ENCODE measurements at regions not wholly inside any gene's neighbourhood (a gene's known extent, or its start where the extent isn't known, plus 50 kb on each side); places are given as distances from the start of the nearest gene placed in this dataset.

GRCh38 chr1:199311478-199312262, 672.8 kb downstream of the PTPRC start:
- TF ChIP-seq, protein P1, sequence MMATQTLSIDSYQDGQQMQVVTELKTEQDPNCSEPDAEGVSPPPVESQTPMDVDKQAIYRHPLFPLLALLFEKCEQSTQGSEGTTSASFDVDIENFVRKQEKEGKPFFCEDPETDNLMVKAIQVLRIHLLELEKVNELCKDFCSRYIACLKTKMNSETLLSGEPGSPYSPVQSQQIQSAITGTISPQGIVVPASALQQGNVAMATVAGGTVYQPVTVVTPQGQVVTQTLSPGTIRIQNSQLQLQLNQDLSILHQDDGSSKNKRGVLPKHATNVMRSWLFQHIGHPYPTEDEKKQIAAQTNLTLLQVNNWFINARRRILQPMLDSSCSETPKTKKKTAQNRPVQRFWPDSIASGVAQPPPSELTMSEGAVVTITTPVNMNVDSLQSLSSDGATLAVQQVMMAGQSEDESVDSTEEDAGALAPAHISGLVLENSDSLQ (IDR thresholded peaks at IDR 0.05), result no peak
- TF ChIP-seq, protein P2, sequence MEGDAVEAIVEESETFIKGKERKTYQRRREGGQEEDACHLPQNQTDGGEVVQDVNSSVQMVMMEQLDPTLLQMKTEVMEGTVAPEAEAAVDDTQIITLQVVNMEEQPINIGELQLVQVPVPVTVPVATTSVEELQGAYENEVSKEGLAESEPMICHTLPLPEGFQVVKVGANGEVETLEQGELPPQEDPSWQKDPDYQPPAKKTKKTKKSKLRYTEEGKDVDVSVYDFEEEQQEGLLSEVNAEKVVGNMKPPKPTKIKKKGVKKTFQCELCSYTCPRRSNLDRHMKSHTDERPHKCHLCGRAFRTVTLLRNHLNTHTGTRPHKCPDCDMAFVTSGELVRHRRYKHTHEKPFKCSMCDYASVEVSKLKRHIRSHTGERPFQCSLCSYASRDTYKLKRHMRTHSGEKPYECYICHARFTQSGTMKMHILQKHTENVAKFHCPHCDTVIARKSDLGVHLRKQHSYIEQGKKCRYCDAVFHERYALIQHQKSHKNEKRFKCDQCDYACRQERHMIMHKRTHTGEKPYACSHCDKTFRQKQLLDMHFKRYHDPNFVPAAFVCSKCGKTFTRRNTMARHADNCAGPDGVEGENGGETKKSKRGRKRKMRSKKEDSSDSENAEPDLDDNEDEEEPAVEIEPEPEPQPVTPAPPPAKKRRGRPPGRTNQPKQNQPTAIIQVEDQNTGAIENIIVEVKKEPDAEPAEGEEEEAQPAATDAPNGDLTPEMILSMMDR (IDR thresholded peaks at IDR 0.05 in 2 of 3, conservative IDR thresholded peaks at IDR 0.05 in 1 of 3; ENCODE audit: control insufficient read depth in 2 of 3, extremely low read depth in 1 of 3, insufficient read depth in 1 of 3, low read depth in 3 of 3, low read length in 3 of 3), result no peak
- TF ChIP-seq NBN (IDR thresholded peaks at IDR 0.05), result no peak
- TF ChIP-seq KDM1A (IDR thresholded peaks at IDR 0.05; ENCODE audit: borderline replicate concordance), result no peak
